GM19455 (cell line): ENCODE measurements at regions not wholly inside any gene's neighbourhood (a gene's known extent, or its start where the extent isn't known, plus 50 kb on each side); places are given as distances from the start of the nearest gene placed in this dataset.
"Not testable (repeated sequence)": the region's sequence is repeated elsewhere in the genome, so short reads cannot be mapped to it uniquely, and the experiment has no call there.

ENCODE experiments used
- ATAC-seq: cut with Tn5 transposase; IDR thresholded peaks from one replicate; pipeline ENCODE4 v1.9.1; 2021; ENCODE audit not compliant: unreplicated experiment

- ATAC-seq: no peak
Observed at GRCh38 chr15:81828135-81828534, 217.7 kb downstream of the MEX3B start.

GRCh38 chr15:81825136-81825535 lies 220.7 kb downstream of the MEX3B start:
- ATAC-seq: no peak

GRCh38 chr15:81822587-81822986 lies 223.2 kb downstream of the MEX3B start:
- ATAC-seq: not testable (repeated sequence)

DNA sequence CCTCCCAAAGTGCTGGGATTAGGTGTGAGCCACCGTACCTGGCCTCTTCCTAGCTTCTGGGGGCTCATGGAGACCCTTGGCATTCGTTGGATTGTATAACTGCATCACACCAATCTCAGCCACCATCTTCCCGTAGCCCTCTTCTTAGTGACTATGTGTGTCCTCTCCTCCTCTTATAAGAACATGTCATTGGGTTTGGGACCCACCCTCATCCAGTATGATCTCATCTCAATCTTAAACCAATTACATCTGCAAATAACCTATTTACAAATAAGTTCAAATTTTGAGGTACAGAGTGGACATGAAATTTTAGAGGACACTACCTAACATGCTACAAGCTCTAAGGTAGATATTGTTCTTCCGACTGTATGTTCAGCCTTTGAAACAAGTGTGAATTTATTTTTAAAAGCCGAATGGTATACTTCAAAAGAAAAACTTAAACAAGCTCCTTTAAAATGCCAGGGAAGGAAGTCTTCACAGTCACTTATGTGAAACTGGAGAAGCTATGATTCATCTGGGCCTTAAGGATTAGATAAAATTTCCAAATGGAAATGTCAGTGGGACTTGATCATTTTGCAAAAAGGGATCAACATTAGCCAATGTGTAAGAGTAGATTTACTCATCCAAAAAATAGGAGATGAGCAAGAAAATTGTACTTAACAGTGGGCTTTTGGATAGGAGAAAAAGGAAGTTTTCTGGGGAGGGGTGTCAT lies 225.7 kb downstream of the MEX3B start:
- ATAC-seq: no peak

- ATAC-seq: no peak
Observed at GRCh38 chr15:81814882-81815455, 230.8 kb downstream of the MEX3B start.

DNA sequence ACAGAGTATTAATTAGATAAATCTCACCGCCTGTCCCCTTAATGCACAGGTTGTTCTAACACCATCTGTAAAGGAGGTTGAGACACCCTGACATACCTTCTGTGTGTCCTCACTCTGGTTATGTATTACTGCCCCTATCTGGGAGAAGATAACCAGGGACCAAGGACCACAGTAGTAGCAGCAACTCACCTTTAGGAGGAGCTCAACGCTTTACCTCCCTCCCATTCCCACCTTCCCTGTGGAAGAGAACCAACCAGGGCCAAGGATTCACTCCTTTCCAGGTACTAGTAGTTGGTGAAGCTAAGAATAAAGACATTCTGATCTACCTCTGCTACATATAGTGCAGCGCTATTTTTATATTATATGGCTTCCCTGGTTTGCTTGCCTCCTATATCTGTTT lies 232.6 kb downstream of the MEX3B start:
- no peak for ATAC-seq

GRCh38 chr15:81812456-81812855 lies 233.4 kb downstream of the MEX3B start:
- ATAC-seq: no peak

GRCh38 chr15:81811736-81812135 lies 234.1 kb downstream of the MEX3B start:
- ATAC-seq: no peak

- ATAC-seq: no peak
Observed at GRCh38 chr15:81809543-81809942, 236.3 kb downstream of the MEX3B start.

GRCh38 chr15:81807806-81808205 lies 238.0 kb downstream of the MEX3B start:
- no peak for ATAC-seq

DNA sequence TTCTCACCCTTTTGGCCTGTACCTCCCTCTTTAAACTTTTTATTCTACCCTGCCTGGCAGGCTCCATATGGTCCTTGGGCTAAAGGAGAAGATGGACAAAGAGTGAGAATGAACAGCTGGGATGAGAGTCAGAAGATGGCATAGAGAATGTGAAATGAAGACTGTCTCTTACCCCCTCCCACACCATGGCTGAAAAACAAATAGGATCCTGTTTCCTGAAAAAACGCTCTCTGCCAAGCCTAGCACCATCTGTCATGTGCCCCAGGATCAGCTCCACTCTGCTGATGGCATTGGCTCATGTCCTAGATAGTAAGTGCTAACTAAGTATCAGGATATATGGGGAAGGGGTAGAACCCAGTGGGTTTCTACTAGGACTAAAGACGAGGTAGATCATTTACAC lies 238.6 kb downstream of the MEX3B start:
- ATAC-seq: no peak

- ATAC-seq: no peak
Observed at GRCh38 chr15:81795899-81796298, 249.9 kb downstream of the MEX3B start.

- no peak for ATAC-seq
Observed at GRCh38 chr15:81792646-81793045, 253.2 kb downstream of the MEX3B start.

- not testable (repeated sequence) for ATAC-seq
Observed at GRCh38 chr15:81791322-81791721, 254.5 kb downstream of the MEX3B start.

DNA sequence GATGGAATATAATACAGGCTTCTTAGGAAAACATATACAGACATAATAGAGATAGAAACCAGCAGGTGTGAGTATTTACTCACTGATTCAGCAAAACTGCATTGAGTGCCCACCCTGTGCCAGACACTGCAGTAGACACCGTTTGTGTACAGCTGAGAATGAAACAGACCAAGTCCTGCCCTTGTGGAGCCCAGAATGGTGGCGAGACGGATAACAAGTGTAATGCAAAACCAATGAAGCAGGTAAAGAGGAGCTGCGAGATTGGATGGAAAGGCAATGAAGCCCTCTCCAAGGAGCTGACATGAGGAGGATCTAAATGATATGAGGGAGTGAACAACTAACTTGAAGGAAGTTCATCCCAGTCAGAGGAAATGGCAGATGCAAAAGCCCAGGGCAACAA lies 256.4 kb downstream of the MEX3B start:
- ATAC-seq: no peak

DNA sequence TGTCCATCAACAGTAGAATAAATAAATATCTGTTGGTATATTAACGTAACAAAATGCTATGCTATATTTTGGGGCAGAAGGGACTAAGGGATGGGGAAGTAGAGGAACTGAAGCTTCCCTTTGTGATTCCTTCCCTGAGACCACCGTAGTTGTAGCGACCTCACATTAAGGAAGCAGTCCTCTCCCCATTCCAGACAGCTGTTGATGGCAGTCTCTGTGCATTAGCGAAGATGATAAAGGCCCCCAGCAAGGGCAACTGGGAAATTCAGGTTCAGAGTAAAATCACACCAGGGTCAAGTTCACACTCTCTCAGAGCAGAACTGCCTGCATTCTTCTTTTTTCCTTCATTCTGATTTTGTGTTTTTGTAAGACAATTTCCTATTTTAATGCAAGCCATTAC lies 259.0 kb downstream of the MEX3B start:
- ATAC-seq: no peak

GRCh38 chr15:81785679-81786078 lies 260.1 kb downstream of the MEX3B start:
- no peak for ATAC-seq

DNA sequence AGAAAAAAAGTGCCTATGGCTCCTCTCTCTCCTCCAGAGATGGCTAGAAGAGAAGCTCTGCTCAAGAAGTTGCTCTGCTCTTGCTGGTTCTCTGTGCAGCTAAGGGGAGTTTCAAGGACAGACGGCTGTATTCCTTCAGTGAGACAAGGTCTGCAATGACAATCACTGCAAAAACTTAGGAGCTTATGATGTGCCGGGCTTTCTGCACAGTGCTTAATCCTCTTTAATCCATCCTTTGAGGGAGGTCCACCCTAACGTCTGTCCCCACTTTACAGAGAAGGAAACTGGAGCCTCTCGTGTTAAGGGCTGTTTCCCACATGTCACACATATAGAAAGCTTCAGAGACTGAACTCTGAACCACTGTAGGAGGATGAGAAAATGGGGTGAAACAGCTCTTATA lies 260.6 kb downstream of the MEX3B start:
- ATAC-seq: no peak

DNA sequence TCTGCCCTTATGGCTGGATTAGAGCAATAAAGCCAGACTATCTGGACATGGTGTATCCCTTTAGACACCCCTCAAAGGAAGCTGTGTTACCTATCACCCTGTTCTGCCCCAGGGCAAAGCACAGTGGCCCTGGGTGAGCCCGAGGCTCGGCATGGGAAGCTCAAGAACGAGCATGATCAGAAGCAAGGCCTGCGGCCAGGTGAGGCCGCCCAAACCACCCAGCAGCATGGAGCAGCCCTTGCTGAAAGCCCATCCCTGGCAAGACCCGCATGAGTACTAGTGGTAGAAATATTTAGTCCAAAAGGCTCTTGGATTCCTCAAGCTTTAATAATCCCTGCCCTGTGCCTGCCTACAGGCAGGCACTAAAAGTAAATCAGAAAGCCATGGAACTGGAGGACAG lies 261.1 kb downstream of the MEX3B start:
- no peak for ATAC-seq

- no peak for ATAC-seq
Observed at GRCh38 chr15:81783586-81783985, 262.2 kb downstream of the MEX3B start.

- no peak for ATAC-seq
Observed at GRCh38 chr15:81783076-81783475, 262.7 kb downstream of the MEX3B start.

DNA sequence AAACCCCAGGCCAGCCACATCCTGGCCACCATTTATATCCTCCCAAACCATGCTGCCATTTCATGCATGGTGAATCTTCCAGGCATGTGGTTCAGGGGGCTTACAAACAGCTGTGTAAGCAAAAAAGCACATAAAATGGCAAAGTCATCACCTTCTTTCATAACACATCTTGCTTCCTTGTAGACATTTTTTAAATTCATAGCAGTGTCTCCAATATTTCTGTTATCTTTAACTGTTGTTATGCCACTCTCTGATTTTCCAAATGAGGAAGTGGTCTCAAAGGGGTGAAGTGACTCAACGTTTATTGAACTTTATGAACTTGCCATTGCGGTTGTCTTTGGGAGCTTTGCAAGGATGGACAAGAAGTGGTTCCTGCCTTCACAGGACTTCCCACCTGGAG lies 264.4 kb downstream of the MEX3B start:
- ATAC-seq: no peak

DNA sequence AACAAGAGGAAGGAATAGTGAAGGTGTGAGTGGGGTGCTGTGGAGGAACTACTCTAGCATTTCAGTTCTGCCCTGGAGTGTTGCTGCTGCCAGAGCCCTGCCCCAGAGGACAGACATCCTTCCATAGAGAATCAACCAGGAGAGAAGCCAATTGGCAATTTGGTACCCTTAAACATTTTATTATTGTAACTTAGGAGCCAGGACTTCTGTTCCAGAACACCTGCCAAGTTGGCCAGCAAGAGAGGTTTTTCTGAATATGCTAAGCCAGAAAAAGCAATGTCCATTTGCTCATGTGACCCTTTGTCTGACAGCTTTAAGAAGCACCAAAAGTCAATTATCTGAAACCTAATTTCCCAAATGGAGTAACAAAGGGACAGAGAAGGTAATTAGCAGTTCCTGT lies 264.9 kb downstream of the MEX3B start:
- no peak for ATAC-seq
